Neural crest cell (in vitro differentiated cells): ENCODE measurements at regions not wholly inside any gene's neighbourhood (a gene's known extent, or its start where the extent isn't known, plus 50 kb on each side); places are given as distances from the start of the nearest gene placed in this dataset.

ENCODE experiments used
- DNase-seq: peaks from one replicate; pipeline ENCODE4 v3.0.0; 2021; ENCODE audit warnings: low read depth, mixed read lengths, low spot score
- H3K27ac Mint-ChIP-seq: one replicate; pipeline ENCODE4 v1.8.0; 2021; ENCODE audit warnings: mild to moderate bottlenecking, mixed read lengths; ENCODE audit not compliant: unreplicated experiment
- H3K27me3 Mint-ChIP-seq: 2 replicates; pipeline ENCODE4 v1.8.0; 2021; ENCODE audit warnings: low read depth, mild to moderate bottlenecking, mixed read lengths
- H3K36me3 Mint-ChIP-seq: 2 replicates; pipeline ENCODE4 v1.8.0; 2021; ENCODE audit warnings: low read depth, mild to moderate bottlenecking, mixed read lengths
- H3K4me1 Mint-ChIP-seq: 2 replicates; pipeline ENCODE4 v1.8.0; 2021; ENCODE audit warnings: mixed read lengths
- H3K4me3 Mint-ChIP-seq: one replicate; pipeline ENCODE4 v1.8.0; 2021; ENCODE audit warnings: mild to moderate bottlenecking, mixed read lengths
- H3K9me3 Mint-ChIP-seq: 2 replicates; pipeline ENCODE4 v1.8.0; 2021; ENCODE audit warnings: mixed read lengths
- TF ChIP-seq, protein P1 (sequence below): fragments of 200-600 bp; sonication (generic); conservative IDR thresholded peaks from 2 replicates; pipeline ENCODE4 v1.5.0; 2021; ENCODE audit warnings: antibody characterized with exemption, mild to moderate bottlenecking

DNA sequence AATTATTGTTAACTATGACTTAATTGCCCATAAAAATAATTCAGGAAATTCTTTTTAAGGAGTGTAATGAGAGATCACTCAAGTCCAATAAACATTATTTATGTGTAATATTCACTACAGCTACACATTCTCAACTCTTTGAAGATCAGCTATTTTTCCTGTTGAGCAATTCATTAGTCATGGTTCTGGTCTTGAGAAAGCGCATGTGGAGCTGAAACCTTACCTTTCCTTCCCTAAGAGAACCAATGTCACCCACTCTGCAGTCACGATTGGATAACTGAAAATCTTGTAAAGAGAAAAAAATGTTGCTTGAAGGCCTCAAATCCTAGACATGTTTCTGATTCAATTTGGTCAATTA is 736.9 kb upstream of the MARCKS start:
- TF ChIP-seq, protein P1, sequence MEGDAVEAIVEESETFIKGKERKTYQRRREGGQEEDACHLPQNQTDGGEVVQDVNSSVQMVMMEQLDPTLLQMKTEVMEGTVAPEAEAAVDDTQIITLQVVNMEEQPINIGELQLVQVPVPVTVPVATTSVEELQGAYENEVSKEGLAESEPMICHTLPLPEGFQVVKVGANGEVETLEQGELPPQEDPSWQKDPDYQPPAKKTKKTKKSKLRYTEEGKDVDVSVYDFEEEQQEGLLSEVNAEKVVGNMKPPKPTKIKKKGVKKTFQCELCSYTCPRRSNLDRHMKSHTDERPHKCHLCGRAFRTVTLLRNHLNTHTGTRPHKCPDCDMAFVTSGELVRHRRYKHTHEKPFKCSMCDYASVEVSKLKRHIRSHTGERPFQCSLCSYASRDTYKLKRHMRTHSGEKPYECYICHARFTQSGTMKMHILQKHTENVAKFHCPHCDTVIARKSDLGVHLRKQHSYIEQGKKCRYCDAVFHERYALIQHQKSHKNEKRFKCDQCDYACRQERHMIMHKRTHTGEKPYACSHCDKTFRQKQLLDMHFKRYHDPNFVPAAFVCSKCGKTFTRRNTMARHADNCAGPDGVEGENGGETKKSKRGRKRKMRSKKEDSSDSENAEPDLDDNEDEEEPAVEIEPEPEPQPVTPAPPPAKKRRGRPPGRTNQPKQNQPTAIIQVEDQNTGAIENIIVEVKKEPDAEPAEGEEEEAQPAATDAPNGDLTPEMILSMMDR = no peak
- peaks cover 24% of the 10 kb centered on the region for H3K4me1 Mint-ChIP-seq
- no peaks in the 10 kb centered on the region for H3K27me3 Mint-ChIP-seq
- H3K27ac Mint-ChIP-seq = no peak overlapping the region
- H3K4me3 Mint-ChIP-seq = no peak overlapping the region
- DNase-seq = no peak
- peaks cover 26% of the 10 kb centered on the region for H3K36me3 Mint-ChIP-seq
- H3K9me3 Mint-ChIP-seq = peaks cover 14% of the 10 kb centered on the region

DNA sequence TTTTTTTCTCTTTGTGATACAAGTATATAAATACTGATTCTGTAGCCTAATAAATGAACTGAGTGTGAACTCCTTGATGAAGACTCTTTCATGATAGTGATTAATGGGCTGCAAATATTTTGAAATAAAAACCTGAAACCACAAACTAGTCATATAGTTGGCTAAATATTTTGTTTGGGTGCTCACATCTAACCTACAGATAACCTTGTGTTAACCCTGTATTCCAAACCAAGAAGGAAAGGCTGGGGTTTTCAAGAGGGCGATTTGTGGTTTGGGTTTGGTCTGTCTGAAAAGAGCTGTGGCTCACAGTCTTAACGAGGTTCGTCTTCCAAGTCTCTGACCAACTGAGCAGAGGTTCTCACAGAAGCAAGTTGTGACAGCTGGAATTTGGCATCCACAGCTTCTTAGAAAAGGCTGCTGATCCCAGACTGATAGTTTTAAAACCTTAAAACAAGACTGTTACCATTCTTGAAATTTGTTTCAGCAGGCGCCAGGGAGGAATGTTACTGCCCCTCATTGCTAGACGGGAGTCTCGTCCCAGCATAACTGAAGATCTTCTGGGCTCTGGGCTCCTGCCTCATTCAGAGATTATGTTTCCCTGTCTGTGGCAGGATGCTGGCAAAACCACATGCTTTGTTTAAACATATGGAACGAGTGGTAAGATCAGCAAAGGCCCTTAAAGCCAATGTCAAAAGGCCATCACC is 736.4 kb upstream of the MARCKS start:
- DNase-seq = no peak
- peak overlapping the region; percentile 89 for H3K27ac Mint-ChIP-seq
- H3K4me1 Mint-ChIP-seq = peaks cover 24% of the 10 kb centered on the region
- peaks cover 23% of the 10 kb centered on the region for H3K36me3 Mint-ChIP-seq
- no peaks in the 10 kb centered on the region for H3K27me3 Mint-ChIP-seq
- peaks cover 14% of the 10 kb centered on the region for H3K9me3 Mint-ChIP-seq
- TF ChIP-seq, protein P1 = no peak
- H3K4me3 Mint-ChIP-seq = no peak overlapping the region

DNA sequence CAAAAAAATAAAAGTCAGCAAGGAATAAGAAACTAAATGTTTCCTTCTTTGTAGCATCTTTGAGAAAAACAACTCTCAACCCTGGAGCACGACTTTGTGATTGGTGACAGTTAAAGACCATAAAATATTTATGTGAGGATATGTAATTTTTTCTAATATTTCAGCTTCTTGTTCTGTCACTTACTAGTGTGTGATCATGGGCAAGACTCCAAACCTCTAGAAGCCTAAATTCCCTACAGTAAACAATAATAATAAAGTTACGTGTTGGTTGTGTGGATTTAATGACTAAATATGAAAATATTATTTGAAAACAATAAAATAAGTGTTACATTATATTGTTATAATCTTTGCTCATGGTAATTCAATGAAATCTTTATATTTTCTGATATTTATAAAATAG is 735.6 kb upstream of the MARCKS start:
- no peak for DNase-seq
- H3K27me3 Mint-ChIP-seq = no peaks in the 10 kb centered on the region
- TF ChIP-seq, protein P1 = no peak
- peaks cover 24% of the 10 kb centered on the region for H3K4me1 Mint-ChIP-seq
- H3K9me3 Mint-ChIP-seq = peaks cover 14% of the 10 kb centered on the region
- H3K27ac Mint-ChIP-seq = no peak overlapping the region
- no peak overlapping the region for H3K4me3 Mint-ChIP-seq
- peaks cover 19% of the 10 kb centered on the region for H3K36me3 Mint-ChIP-seq

DNA sequence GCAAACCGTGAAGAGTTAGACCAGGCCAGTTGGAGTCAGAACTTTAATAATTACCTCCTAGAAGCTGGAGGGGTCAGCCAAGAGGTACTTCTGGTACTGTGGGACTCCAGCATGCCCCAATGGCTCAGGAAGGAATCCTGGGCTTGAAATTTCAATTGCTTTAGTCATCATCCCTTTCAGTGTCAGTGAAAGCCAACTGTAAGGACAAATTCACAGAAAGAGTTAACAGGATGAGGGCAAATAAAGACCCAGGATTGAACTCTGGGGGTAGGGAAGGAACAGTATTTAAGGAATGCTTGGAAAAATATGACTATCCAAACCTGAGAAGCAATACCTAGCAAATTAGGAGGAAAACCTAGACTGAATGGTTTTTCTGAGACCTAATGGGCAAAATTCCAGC is 735.1 kb upstream of the MARCKS start:
- H3K4me1 Mint-ChIP-seq = peaks cover 24% of the 10 kb centered on the region
- H3K36me3 Mint-ChIP-seq = peaks cover 14% of the 10 kb centered on the region
- peak overlapping the region; percentile 45 for H3K27ac Mint-ChIP-seq
- H3K4me3 Mint-ChIP-seq = no peak overlapping the region
- DNase-seq = no peak
- TF ChIP-seq, protein P1 = peak; percentile 19
- H3K9me3 Mint-ChIP-seq = peaks cover 14% of the 10 kb centered on the region
- H3K27me3 Mint-ChIP-seq = no peaks in the 10 kb centered on the region

DNA sequence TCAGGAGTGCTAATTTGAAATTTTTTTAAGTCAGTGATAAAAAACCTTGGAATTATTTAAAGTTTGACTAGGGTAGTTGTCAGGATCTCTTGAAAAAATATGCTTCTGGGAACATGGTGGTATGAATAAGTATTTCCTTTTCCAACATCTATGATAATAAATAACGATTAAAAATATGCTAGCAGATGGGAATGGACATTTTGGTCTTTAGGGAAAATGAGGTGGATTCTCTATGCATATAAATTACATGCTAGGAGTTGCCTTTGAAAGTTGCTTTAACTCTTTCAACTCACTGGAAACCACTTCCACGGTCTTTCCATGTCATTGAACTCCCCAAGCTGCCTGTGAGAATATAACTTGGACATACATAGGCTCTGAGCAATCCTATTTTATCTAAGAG is 731.5 kb upstream of the MARCKS start:
- TF ChIP-seq, protein P1 = no peak
- Mint-ChIP-seq H3K9me3 (no peaks in the 10 kb centered on the region), H3K4me3 (no peak overlapping the region), H3K27ac (no peak overlapping the region), H3K36me3 (no peaks in the 10 kb centered on the region), H3K27me3 (no peaks in the 10 kb centered on the region), H3K4me1 (peaks cover 22% of the 10 kb centered on the region)
- no peak for DNase-seq
